Stimulated activated CD4-positive, alpha-beta T cell treated with anti-CD3 and anti-CD28 coated beads, Interleukin-15, amount 100 ng/mL, for 24 hours (primary cell): ENCODE measurements at regions not wholly inside any gene's neighbourhood (a gene's known extent, or its start where the extent isn't known, plus 50 kb on each side); places are given as distances from the start of the nearest gene placed in this dataset.

Source experiments
- DNase-seq: peaks from one replicate; pipeline ENCODE4 v3.0.0-alpha.2; 2020

GRCh38 chr4:180565856-180566431 is 1677.3 kb upstream of the TENM3 start:
- DNase-seq, result no peak

- DNase-seq, result no peak
Measured at GRCh38 chr4:180566492-180566891, 1676.7 kb upstream of the TENM3 start.

- no peak for DNase-seq
Measured at GRCh38 chr4:180567080-180567479, 1676.1 kb upstream of the TENM3 start.

GRCh38 chr4:180571516-180572055 is 1671.6 kb upstream of the TENM3 start:
- no peak for DNase-seq

GRCh38 chr4:180578175-180578574 is 1665.0 kb upstream of the TENM3 start:
- no peak for DNase-seq

- DNase-seq, result no peak
Measured at GRCh38 chr4:180581061-180581460, 1662.1 kb upstream of the TENM3 start.

- DNase-seq, result no peak
Measured at GRCh38 chr4:180587379-180587778, 1655.8 kb upstream of the TENM3 start.

- no peak for DNase-seq
Measured at GRCh38 chr4:180589575-180589974, 1653.6 kb upstream of the TENM3 start.

- DNase-seq, result no peak
Measured at GRCh38 chr4:180596888-180597483, 1646.2 kb upstream of the TENM3 start.

GRCh38 chr4:180598281-180598680 is 1644.9 kb upstream of the TENM3 start:
- no peak for DNase-seq

- DNase-seq, result no peak
Measured at GRCh38 chr4:180603791-180604190, 1639.4 kb upstream of the TENM3 start.

- DNase-seq, result no peak
Measured at GRCh38 chr4:180610324-180610723, 1632.9 kb upstream of the TENM3 start.

GRCh38 chr4:180615746-180616145 is 1627.5 kb upstream of the TENM3 start:
- DNase-seq, result no peak

GRCh38 chr4:180617196-180617595 is 1626.0 kb upstream of the TENM3 start:
- no peak for DNase-seq

- no peak for DNase-seq
Measured at GRCh38 chr4:180618396-180618795, 1624.8 kb upstream of the TENM3 start.

GRCh38 chr4:180619440-180619839 is 1623.8 kb upstream of the TENM3 start:
- no peak for DNase-seq

- DNase-seq, result no peak
Measured at GRCh38 chr4:180622254-180622653, 1620.9 kb upstream of the TENM3 start.

GRCh38 chr4:180625653-180626052 is 1617.5 kb upstream of the TENM3 start:
- no peak for DNase-seq

- no peak for DNase-seq
Measured at GRCh38 chr4:180630012-180630665, 1613.1 kb upstream of the TENM3 start.

- no peak for DNase-seq
Measured at GRCh38 chr4:180634306-180634705, 1608.9 kb upstream of the TENM3 start.

GRCh38 chr4:180635281-180635680 is 1607.9 kb upstream of the TENM3 start:
- no peak for DNase-seq

GRCh38 chr4:180636696-180637404 is 1606.4 kb upstream of the TENM3 start:
- DNase-seq, result no peak

GRCh38 chr4:180637616-180638015 is 1605.6 kb upstream of the TENM3 start:
- no peak for DNase-seq

- DNase-seq, result no peak
Measured at GRCh38 chr4:180640193-180640592, 1603.0 kb upstream of the TENM3 start.
